Heart left ventricle (tissue), 16 donors: ENCODE measurements at regions not wholly inside any gene's neighbourhood (a gene's known extent, or its start where the extent isn't known, plus 50 kb on each side); places are given as distances from the start of the nearest gene placed in this dataset.

Experiments used
- ATAC-seq, 4 donors: fragments of 200-7000 bp; cut with Tn5 transposase; one replicate each; pipeline ENCODE4 v1.9.1; 2020 to 2022; ENCODE audit warnings: moderate library complexity in 4 of 4, mild to moderate bottlenecking in 3 of 4, moderate number of reproducible peaks in 1 of 4
- DNase-seq, 5 donors: peaks; one replicate each; pipeline ENCODE4 v3.0.0-alpha.2; 2020
- H3K27ac ChIP-seq, 12 donors: fragments of 200-600 bp; sonication (generic) in 4 of 12; one replicate each; pipeline versions ENCODE4 v1.5.0 to v1.8.0; 2016 to 2022; ENCODE audit warnings: mild to moderate bottlenecking in 2 of 12
- H3K27me3 ChIP-seq, 9 donors: fragments of 200-600 bp; sonication (generic) in 2 of 9; one replicate each; pipeline versions ENCODE4 v1.5.1 to v1.8.0; 2016 to 2022; ENCODE audit warnings: mild to moderate bottlenecking in 3 of 9
- H3K36me3 ChIP-seq, 9 donors: fragments of 200-600 bp; sonication (generic) in 2 of 9; one replicate each; pipeline versions ENCODE4 v1.5.0 to v1.8.0; 2018 to 2022; ENCODE audit warnings: mild to moderate bottlenecking in 2 of 9
- H3K4me1 ChIP-seq, 12 donors: fragments of 200-600 bp; sonication (generic) in 4 of 12; one replicate each; pipeline versions ENCODE4 v1.5.0 to v1.8.0; 2016 to 2022; ENCODE audit warnings: mild to moderate bottlenecking in 3 of 12
- H3K4me3 ChIP-seq, 12 donors: fragments of 200-600 bp; sonication (generic) in 4 of 12; one replicate each; pipeline versions ENCODE4 v1.5.0 to v1.8.0; 2017 to 2022; ENCODE audit warnings: mild to moderate bottlenecking in 9 of 12, moderate library complexity in 4 of 12
- H3K9me3 ChIP-seq, 12 donors: fragments of 200-600 bp; sonication (generic) in 4 of 12; one replicate each; pipeline versions ENCODE4 v1.5.0 to v1.8.0; 2016 to 2022; ENCODE audit warnings: mild to moderate bottlenecking in 1 of 12
- POLR2A ChIP-seq, 2 donors: fragments of 450-650 bp; IDR thresholded peaks; one replicate each; pipeline ENCODE4 v1.6.1; 2017; ENCODE audit warnings: antibody characterized with exemption in 2 of 2, mild to moderate bottlenecking in 2 of 2, moderate library complexity in 2 of 2
- WGBS, 4 donors: extraction: QIAGEN DNeasy Blood & Tissue Kit in 2 of 4; methylation state at CpG; one replicate each; pipeline versions ENCODE4 v1.1.5 to v1.1.7; 2013 to 2018; 5-methylcytosine and 5-hydroxymethylcytosine counted together
- intact Hi-C, 10 donors: fragments of 100-400 bp; cut with DNase I; formaldehyde crosslinking; loops; one replicate each; pipeline versions ENCODE4 v1.11.1 to v1.14.2; 2022
- TF ChIP-seq, protein P1 (sequence below), 12 donors: fragments of 200-600 bp; sonication (generic) in 4 of 12; IDR thresholded peaks; one replicate each; pipeline versions ENCODE4 v1.5.0 to v1.8.0; 2018 to 2022; ENCODE audit warnings: antibody characterized with exemption in 12 of 12, mild to moderate bottlenecking in 5 of 12
- donor health status: ischemic (EF 13 %, LVEDD 7.1; RV severe dilation, severe dysfunction).
- donor health status: healthy with polysubstance abuse.
- donor health status: DM: no; HTN: yes; CAD: no.
- donor health status: DM: no; HTN: no; CAD: no.
- donor health status: ischemic (EF 25% LVEDD 6.9; RV normal size, moderate dysfunction).
- donor health status: ischemic (EF 25% LVEDD 5.7; RV mildly dilated, moderate dysfunction).
- donor health status: healthy.
- donor health status: DM: yes; HTN: yes; CAD: no.
- donor health status: ischemic (EF 35%, LVEDD 5.7; RV mildly dilated, moderate dysfunction).
- donor health status: nonischemic (EF 11% LVEDD 7.7; RV severe dilation, severe dysfunction).
- donor health status: DM: yes; HTN: yes; CAD: no.
- donor health status: PGD.
- donor health status: ischemic (EF 29% LVEDD 5.4; RV normal size, mild dysfunction).
- donor health status: nonischemic (EF 23%, LVEDD 6.1; RV moderate dilation, normal function).

- intact Hi-C loops = no loop called here
- ATAC-seq (no peak), DNase-seq (no peak)
- Histone ChIP-seq H3K9me3 (peaks cover 0 to 6% (median 0%) of the 10 kb centered on the region in 12 donors), H3K4me3 (no peak overlapping the region), H3K4me1 (no peaks in the 10 kb centered on the region), H3K27ac (no peak overlapping the region), H3K27me3 (peaks cover 0 to 9% (median 0%) of the 10 kb centered on the region in 9 donors), H3K36me3 (no peaks in the 10 kb centered on the region)
- WGBS, 4 donors = 91 to 95% (median 94%) methylated on average over 2 of the region's 2 CpGs
- TF ChIP-seq POLR2A (IDR thresholded peaks at IDR 0.05) = no peak
- TF ChIP-seq, protein P1, sequence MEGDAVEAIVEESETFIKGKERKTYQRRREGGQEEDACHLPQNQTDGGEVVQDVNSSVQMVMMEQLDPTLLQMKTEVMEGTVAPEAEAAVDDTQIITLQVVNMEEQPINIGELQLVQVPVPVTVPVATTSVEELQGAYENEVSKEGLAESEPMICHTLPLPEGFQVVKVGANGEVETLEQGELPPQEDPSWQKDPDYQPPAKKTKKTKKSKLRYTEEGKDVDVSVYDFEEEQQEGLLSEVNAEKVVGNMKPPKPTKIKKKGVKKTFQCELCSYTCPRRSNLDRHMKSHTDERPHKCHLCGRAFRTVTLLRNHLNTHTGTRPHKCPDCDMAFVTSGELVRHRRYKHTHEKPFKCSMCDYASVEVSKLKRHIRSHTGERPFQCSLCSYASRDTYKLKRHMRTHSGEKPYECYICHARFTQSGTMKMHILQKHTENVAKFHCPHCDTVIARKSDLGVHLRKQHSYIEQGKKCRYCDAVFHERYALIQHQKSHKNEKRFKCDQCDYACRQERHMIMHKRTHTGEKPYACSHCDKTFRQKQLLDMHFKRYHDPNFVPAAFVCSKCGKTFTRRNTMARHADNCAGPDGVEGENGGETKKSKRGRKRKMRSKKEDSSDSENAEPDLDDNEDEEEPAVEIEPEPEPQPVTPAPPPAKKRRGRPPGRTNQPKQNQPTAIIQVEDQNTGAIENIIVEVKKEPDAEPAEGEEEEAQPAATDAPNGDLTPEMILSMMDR (IDR thresholded peaks at IDR 0.05) = no peak
These were observed 109.6 kb downstream of the ICOS start for GRCh38 chr2:204046145-204046544.

GRCh38 chr2:204049635-204050034, 113.1 kb downstream of the ICOS start:
- DNase-seq (no peak), ATAC-seq (no peak)
- Histone ChIP-seq H3K4me3 (no peak overlapping the region), H3K9me3 (no peaks in the 10 kb centered on the region), H3K27me3 (peaks cover 0 to 9% (median 0%) of the 10 kb centered on the region in 9 donors), H3K4me1 (no peaks in the 10 kb centered on the region), H3K27ac (no peak overlapping the region), H3K36me3 (no peaks in the 10 kb centered on the region)
- intact Hi-C loops = no loop called here
- no peak for TF ChIP-seq POLR2A (IDR thresholded peaks at IDR 0.05)
- TF ChIP-seq, protein P1 (IDR thresholded peaks at IDR 0.05) = no peak

GRCh38 chr2:204050681-204051080, 114.1 kb downstream of the ICOS start:
- Histone ChIP-seq H3K27ac (no peak overlapping the region), H3K9me3 (no peaks in the 10 kb centered on the region), H3K4me1 (no peaks in the 10 kb centered on the region), H3K4me3 (no peak overlapping the region), H3K36me3 (no peaks in the 10 kb centered on the region), H3K27me3 (peaks cover 0 to 9% (median 0%) of the 10 kb centered on the region in 9 donors)
- DNase-seq = no peak
- ATAC-seq = no peak
- 57 to 68% (median 61%) methylated on average over 5 of the region's 5 CpGs for WGBS, 4 donors
- intact Hi-C loops = no loop called here
- TF ChIP-seq POLR2A (IDR thresholded peaks at IDR 0.05) = no peak
- TF ChIP-seq, protein P1 (IDR thresholded peaks at IDR 0.05) = no peak

DNA sequence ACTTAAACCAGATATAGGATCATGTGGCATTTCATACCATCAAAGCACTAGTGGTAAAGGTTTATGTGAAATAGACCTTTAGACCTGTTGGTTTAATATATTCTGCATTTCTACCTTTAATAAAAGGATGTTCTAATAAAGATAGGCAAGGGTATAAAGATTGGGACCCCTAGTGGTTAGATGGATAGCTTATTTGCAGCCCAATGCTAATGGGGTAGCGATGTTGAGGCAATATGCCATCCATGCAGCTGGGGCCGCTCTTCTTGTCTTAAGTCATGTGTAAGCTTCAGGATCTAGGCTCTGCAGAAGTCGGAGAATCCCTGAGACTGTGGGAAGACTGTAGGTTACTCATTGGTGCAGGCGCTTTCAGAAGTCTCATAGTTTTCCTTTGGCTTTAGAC, 114.9 kb downstream of the ICOS start:
- H3K36me3 ChIP-seq = no peaks in the 10 kb centered on the region
- no peaks in the 10 kb centered on the region for H3K9me3 ChIP-seq
- H3K4me1 ChIP-seq = no peaks in the 10 kb centered on the region
- DNase-seq (no peak), ATAC-seq (no peak)
- 88 to 93% (median 92%) methylated on average over 4 of the region's 4 CpGs for WGBS, 4 donors
- TF ChIP-seq POLR2A (IDR thresholded peaks at IDR 0.05) = no peak
- TF ChIP-seq, protein P1 (IDR thresholded peaks at IDR 0.05) = no peak
- H3K4me3 ChIP-seq = no peak overlapping the region
- intact Hi-C loops = no loop called here
- H3K27ac ChIP-seq = no peak overlapping the region
- peaks cover 0 to 9% (median 0%) of the 10 kb centered on the region in 9 donors for H3K27me3 ChIP-seq
